Dedifferentiated amniotic fluid mesenchymal stem cell (primary cell): ENCODE measurements at regions not wholly inside any gene's neighbourhood (a gene's known extent, or its start where the extent isn't known, plus 50 kb on each side); places are given as distances from the start of the nearest gene placed in this dataset.
"Not testable (repeated sequence)": the region's sequence is repeated elsewhere in the genome, so short reads cannot be mapped to it uniquely, and the experiment has no call there.

Experiments used
- DNase-seq: peaks from one replicate; pipeline ENCODE4 v3.0.0-alpha.2; 2016; ENCODE audit errors: extremely low spot score

DNA sequence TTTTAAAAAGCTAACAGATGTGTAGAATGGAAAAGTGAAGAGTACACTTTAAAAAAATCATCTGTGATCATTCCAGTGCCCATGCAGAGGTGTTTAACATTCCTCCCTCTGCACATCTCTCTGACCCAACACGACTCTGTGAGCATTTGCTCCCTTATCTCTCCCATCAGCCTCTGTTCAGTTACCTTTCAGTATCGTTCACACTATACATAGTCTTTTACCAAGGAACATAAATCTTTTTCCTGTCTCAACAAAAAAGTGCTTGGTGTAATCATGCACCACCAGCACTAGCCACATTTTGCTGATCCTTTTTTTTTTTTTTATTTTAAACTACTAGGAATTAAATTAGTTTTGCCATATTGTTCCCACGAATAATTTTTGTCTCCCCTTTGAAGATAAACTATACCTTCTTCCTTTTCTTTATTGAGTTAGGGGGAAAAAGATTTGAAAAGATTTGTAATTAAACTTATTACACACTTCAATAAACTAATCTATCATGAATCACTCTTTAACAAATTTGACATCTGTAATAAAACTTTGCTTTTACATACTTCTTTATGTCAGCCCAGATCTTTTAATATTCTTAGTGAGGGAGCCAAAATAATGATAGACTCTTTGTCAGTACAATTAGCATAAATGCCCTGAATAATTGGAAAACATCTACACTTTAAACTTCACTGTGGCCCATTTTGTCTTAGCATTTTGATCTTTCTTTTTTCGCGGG lies 489.8 kb upstream of the FANCL start:
- DNase-seq, result no peak

- DNase-seq, result no peak
Observed at GRCh38 chr2:58727981-58728656, 487.0 kb upstream of the FANCL start.

- DNase-seq, result no peak
Observed at GRCh38 chr2:58721912-58722591, 480.9 kb upstream of the FANCL start.

DNA sequence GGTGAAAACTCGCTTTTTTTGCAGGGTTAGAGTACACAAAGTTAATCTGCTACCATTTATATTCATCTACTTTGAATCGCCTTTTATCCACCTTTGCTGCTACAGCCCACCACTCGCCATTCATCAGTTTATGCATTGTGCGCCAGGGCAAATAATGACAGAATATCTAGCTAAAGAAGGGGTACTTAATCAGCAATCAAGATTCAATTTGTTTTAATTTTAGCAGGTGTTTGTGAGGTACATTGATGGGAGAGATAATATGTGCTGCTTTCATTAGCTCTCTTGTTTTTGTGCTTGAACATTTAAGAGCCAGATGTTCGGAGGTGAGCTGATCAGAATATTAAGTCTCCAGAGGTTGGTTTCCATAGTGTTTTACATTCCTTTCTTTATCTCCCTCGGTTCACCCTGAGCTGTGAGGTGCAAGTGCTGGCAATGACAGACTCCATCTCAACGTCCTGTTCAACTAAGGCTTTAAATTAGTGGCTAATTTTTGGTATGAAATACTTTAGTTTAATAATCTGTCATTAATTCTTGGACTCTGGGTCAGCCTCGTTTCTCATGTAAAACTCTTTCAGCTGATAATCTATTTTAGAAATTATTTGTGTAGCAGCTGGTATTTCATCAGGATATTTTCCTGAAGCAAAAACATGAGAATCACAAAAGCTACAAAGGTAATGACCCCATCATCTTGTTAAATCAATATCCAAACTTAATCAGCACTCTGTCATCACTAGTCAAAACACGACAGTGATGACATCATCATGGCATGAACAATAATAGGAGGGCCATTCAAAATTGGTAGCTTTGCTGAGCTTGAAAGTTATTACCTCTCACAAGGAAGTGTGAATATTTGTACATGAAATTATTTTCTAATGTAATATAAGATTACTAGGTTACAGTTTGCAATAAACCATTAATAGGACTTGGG lies 479.9 kb upstream of the FANCL start:
- no peak for DNase-seq

GRCh38 chr2:58720033-58720769 lies 479.1 kb upstream of the FANCL start:
- no peak for DNase-seq

DNA sequence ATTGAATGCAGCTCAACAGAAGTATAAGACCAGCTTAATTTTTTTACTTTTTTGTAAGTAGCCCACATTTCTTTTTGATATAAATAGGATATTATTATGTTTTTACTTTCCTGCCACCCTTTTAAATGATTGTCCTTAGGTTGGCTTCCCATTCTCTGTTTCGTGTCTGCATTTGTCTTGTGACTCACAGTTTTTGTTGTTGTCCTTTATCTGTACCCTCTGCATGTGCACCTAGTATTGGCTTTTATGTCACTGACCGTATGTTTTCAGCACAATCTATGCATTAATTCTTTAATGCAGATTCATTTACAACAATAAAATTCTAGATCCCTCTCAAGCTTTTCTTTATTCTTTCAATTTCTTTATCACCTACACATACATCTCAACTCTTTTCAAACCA lies 474.2 kb upstream of the FANCL start:
- DNase-seq, result no peak

DNA sequence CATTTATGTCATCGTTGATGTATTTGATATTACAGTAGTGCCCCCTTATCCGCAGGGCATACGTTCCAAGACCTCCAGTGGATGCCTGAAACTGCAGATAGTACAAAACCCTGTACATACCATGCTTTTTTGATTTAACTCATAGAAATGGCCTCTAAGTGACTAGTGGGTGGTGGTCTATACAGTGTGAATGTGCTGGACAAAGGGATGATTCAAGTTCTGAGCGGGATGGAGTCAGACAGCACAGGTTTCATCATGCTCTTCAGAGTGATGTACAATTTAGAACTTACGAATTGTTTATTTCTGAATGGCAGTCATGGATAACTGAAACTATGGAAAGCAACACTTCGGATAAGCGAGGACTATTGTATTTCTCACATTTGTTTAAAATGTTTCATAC lies 473.1 kb upstream of the FANCL start:
- no peak for DNase-seq

GRCh38 chr2:58710795-58711279 lies 469.7 kb upstream of the FANCL start:
- DNase-seq, result no peak

DNA sequence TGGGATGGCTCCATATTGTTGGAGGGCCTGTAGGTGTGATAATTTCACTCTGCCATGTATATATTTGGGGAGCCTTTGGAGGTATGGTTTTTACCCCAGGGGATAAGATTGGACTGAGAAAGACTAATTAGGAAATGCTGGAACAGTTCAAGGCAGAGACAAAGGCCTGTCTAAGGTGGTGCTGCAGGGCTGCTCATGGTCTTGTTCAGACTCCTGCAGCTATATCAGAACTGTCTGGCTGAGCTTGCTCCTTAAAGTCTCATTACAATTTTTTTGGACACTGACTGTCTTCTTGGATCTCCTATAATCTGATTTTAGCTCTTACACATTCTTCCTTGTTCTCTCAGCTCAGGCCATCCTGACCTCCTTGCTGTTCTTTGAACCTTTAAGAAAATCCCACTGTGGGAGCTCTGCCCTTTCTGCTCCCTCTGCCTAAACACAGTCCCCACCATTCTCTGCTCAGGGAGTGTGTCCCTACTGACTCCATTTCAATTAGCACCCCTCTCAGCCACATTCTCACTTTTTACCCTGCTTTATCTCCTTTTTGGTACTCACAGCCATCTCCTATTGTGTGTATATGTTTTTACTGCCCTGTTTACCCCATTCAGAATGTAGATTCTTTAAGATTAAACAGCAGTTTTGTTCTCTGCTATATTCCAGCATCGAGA lies 468.7 kb upstream of the FANCL start:
- DNase-seq, result no peak

GRCh38 chr2:58709274-58709673 lies 468.1 kb upstream of the FANCL start:
- DNase-seq, result no peak

DNA sequence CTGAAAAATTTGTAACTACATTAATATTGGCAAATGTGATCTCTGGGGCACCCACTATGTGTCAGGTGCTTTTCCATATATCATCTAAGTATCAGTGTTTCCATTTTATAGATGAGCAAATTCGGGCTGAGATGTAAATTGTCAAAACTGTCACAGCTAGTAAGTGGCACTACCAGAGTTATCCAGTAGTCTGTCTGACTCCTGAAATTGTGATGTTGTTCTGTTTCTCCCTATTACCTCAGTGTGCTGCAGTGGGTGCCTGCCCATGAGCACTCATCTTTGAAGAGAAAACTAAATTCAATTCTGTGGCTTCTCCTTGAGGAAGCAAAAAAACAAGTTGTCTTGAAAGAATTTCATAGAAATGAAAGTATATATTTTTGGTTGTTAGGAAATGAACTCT lies 467.4 kb upstream of the FANCL start:
- DNase-seq, result no peak

- no peak for DNase-seq
Observed at GRCh38 chr2:58702302-58702885, 461.3 kb upstream of the FANCL start.

- no peak for DNase-seq
Observed at GRCh38 chr2:58701688-58702301, 460.7 kb upstream of the FANCL start.

DNA sequence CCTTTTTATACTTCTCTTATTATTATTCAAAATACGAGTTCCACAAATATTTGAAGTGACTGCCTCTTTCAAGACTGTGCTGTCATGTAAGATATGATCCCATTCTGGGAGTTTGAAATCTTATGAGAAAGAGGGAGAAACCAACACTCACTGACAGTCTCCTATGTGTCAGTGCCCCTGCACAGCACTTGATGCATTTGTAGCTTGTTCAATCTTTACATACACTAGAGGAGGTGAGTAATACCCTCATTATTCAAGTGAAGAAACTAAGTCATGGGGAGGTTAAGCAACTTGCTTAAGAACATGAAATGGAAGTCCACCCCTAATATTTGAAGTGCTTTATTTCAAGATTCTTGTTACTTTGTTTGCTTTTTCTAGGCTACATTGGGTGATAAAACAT lies 459.5 kb upstream of the FANCL start:
- no peak for DNase-seq

- no peak for DNase-seq
Observed at GRCh38 chr2:58699411-58699810, 458.3 kb upstream of the FANCL start.

- no peak for DNase-seq
Observed at GRCh38 chr2:58698620-58699019, 457.5 kb upstream of the FANCL start.

GRCh38 chr2:58694114-58694513 lies 453.0 kb upstream of the FANCL start:
- DNase-seq, result not testable (repeated sequence)

GRCh38 chr2:58691041-58691440 lies 449.9 kb upstream of the FANCL start:
- DNase-seq, result not testable (repeated sequence)

- DNase-seq, result no peak
Observed at GRCh38 chr2:58688813-58689212, 447.7 kb upstream of the FANCL start.

DNA sequence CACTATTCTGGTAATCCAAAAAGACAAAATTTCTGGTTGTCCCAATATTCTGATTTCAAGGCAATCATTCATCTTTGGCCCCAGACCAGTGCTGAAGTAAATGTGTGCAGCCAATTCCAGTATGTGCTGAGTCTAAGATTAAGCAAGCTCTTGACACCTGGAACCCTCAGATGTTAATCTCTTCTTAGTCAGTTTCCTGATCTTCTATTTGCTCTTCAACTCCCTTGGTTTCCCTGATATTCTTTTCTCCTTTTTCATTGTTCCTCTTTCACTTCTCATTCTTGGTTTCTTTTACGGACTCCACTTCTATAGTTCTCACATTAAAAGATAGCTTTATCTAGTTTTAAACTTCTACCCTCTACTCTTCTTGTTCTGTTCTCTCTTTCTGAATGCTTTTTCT lies 445.7 kb upstream of the FANCL start:
- no peak for DNase-seq
